ENCODE measurements at regions not wholly inside any gene's neighbourhood (a gene's known extent, or its start where the extent isn't known, plus 50 kb on each side); places are given as distances from the start of the nearest gene placed in this dataset.

- no peak for TF ChIP-seq POLR2A (IDR thresholded peaks at IDR 0.05; ENCODE audit: low read depth, low read length)
- no peak for TF ChIP-seq CTCF (conservative IDR thresholded peaks at IDR 0.05; ENCODE audit: low read depth, low read length)
- TF ChIP-seq FOS (IDR thresholded peaks at IDR 0.05; ENCODE audit: low read depth, low read length) = no peak
- no peak for TF ChIP-seq USF2 (IDR thresholded peaks at IDR 0.05; ENCODE audit: low read depth, low read length)
- TF ChIP-seq CEBPB (IDR thresholded peaks at IDR 0.05; ENCODE audit: low read depth, low read length) = no peak
- TF ChIP-seq ELK1 (IDR thresholded peaks at IDR 0.05; ENCODE audit: borderline replicate concordance, low read depth, low read length) = no peak
- TF ChIP-seq RFX5 (IDR thresholded peaks at IDR 0.05; ENCODE audit: low read depth, low read length) = no peak
- TF ChIP-seq CHD1 (IDR thresholded peaks at IDR 0.05; ENCODE audit: low read depth, low read length) = no peak
- TF ChIP-seq MAFK (IDR thresholded peaks at IDR 0.05; ENCODE audit: low read depth, low read length) = no peak
Observed at GRCh38 chr13:63408331-63409189, 1992.9 kb upstream of the PCDH20 start.
